Panc1 (cell line): ENCODE measurements at regions not wholly inside any gene's neighbourhood (a gene's known extent, or its start where the extent isn't known, plus 50 kb on each side); places are given as distances from the start of the nearest gene placed in this dataset.

Experiments
- ATAC-seq: fragments of 200-7000 bp; cut with Tn5 transposase; 2 replicates; pipeline ENCODE4 v1.9.1; 2020; ENCODE audit warnings: mild to moderate bottlenecking, moderate library complexity
- BruUV-seq: library from RNA; stranded (reverse); fragments of 400-500 nt; replicated peaks from 2 replicates; lab custom pipeline; 2021; lab: Mats Ljungman, UMichigan
- CTCF ChIA-PET: fragments of 300-600 bp; sonication (Branson Sonifier 250); formaldehyde crosslinking; loops from one replicate; lab custom pipeline; 2022; ENCODE audit warnings: antibody characterized with exemption; lab: Charles Lee
- POLR2A ChIA-PET: fragments of 300-600 bp; sonication (Branson Sonifier 250); formaldehyde crosslinking; loops from one replicate; lab custom pipeline; 2022; ENCODE audit warnings: antibody characterized with exemption; lab: Charles Lee
- DNase-seq: peaks from one replicate; pipeline ENCODE4 v3.0.0-alpha.2; 2010; ENCODE audit warnings: low read depth, low spot score
- H3K27ac ChIP-seq: 2 replicates; pipeline ENCODE4 v1.5.1; 2011; ENCODE audit warnings: mild to moderate bottlenecking, low read length, inconsistent platforms
- H3K27me3 ChIP-seq: fragments of 200-500 bp; sonication (Bioruptor generic); 2 replicates; pipeline ENCODE4 v1.6.0; 2014; ENCODE audit warnings: low read length, inconsistent platforms; ENCODE audit not compliant: control insufficient read depth, insufficient read depth
- H3K36me3 ChIP-seq: fragments of 200-500 bp; sonication (Bioruptor generic); 2 replicates; pipeline ENCODE4 v1.5.1; 2014; ENCODE audit warnings: inconsistent platforms, mild to moderate bottlenecking, low read length, moderate library complexity; ENCODE audit not compliant: control insufficient read depth, insufficient read depth
- H3K4me1 ChIP-seq: 2 replicates; pipeline ENCODE4 v1.5.1; 2011; ENCODE audit warnings: inconsistent platforms, mild to moderate bottlenecking, low read length, moderate library complexity; ENCODE audit not compliant: control insufficient read depth, insufficient read depth
- H3K4me3 ChIP-seq, 2 experiments: 2 replicates each; pipeline ENCODE4 v1.5.1; 2011 to 2012; ENCODE audit warnings: low read depth in 2 of 2, low read length in 2 of 2, mild to moderate bottlenecking in 2 of 2, inconsistent platforms in 1 of 2, moderate library complexity in 1 of 2
- H3K9me3 ChIP-seq: fragments of 200-500 bp; sonication (Bioruptor generic); 2 replicates; pipeline ENCODE4 v1.5.1; 2014; ENCODE audit warnings: low read depth, mild to moderate bottlenecking, inconsistent platforms, low read length, moderate library complexity; ENCODE audit not compliant: control insufficient read depth, insufficient read depth
- CTCF ChIP-seq: fragments of 450-650 bp; IDR thresholded peaks from 2 replicates; pipeline ENCODE4 v1.5.1; 2017; ENCODE audit warnings: mild to moderate bottlenecking
- POLR2AphosphoS5 ChIP-seq: IDR thresholded peaks from 2 replicates; pipeline ENCODE4 v1.6.1; 2012; ENCODE audit warnings: mild to moderate bottlenecking, low read depth, low read length, moderate library complexity
- REST ChIP-seq, 2 experiments: IDR thresholded peaks; 2 replicates each; pipeline ENCODE4 v1.6.1; 2011 to 2012; ENCODE audit warnings: low read depth in 2 of 2, control low read depth in 1 of 2, low read length in 1 of 2, mild to moderate bottlenecking in 1 of 2, moderate library complexity in 1 of 2; ENCODE audit not compliant: insufficient read depth in 1 of 2
- SIN3A ChIP-seq: IDR thresholded peaks from 2 replicates; pipeline ENCODE4 v1.6.1; 2012; ENCODE audit warnings: low read depth, mild to moderate bottlenecking, low read length, moderate library complexity, borderline replicate concordance; ENCODE audit not compliant: insufficient read depth
- TCF7L2 ChIP-seq: IDR thresholded peaks from 2 replicates; pipeline ENCODE4 v1.6.1; 2011; ENCODE audit warnings: mild to moderate bottlenecking, low read depth, low read length, inconsistent platforms
- in situ Hi-C: cut with HindIII; loops from 2 replicates; pipeline ENCODE4 v1.10.0; 2016; ENCODE audit warnings: low sequenced_read_pairs, low pct_unique_long_range_greater_than_20kb
- intact Hi-C: fragments of 100-400 bp; cut with micrococcal nuclease; formaldehyde crosslinking; loops from one replicate; pipeline ENCODE4 v1.10.0; 2022; ENCODE audit not compliant: unreplicated experiment

- ATAC-seq (no peak), DNase-seq (no peak)
- peaks cover 11% of the 10 kb centered on the region; the same call in 1 of the 2 replicates for H3K9me3 ChIP-seq
- intact Hi-C loops: no loop called here
- no peak overlapping the region for H3K4me3 ChIP-seq
- POLR2A ChIA-PET: no interaction called here
- no peaks in the 10 kb centered on the region for H3K36me3 ChIP-seq
- H3K27me3 ChIP-seq: peaks cover 5% of the 10 kb centered on the region; the same call in 1 of the 2 replicates
- H3K27ac ChIP-seq: no peak overlapping the region
- CTCF ChIA-PET: no interaction called here
- no peaks in the 10 kb centered on the region for H3K4me1 ChIP-seq
- TF ChIP-seq SIN3A (no peak), REST (IDR thresholded peaks at IDR 0.05; ENCODE audit: insufficient read depth in 1 of 2, low read depth in 2 of 2, low read length in 1 of 2) (no peak), CTCF (no peak)
- BruUV-seq: no TSS peak
- in situ Hi-C loops: no loop called here
These were observed 138.3 kb upstream of the LMO4 start for GRCh38 chr1:87190402-87190801.

DNA sequence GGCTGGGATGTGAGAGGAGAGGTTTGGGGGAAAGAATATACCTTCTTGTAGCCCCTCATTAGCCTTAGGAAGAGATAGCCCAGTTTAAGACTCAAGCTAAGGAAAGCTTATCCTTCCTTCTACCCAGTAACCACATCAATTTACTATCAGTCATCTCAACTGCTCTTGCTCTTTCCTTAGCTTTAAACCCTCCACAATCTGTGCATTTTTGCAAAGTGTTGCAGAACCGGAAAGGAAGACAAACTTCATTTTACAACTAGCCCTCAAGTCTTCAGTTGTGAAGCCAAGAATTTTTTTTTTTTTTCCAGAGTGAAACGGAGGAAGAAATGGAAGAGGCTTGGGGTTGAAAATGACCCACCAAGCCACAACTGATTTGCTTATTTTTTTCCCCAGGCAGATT is 137.0 kb upstream of the LMO4 start:
- Histone ChIP-seq H3K27me3 (0 out of 2 replicates have a peak, but pooled peaks cover 5% of the 10 kb centered on the region), H3K27ac (no peak overlapping the region), H3K4me3 (no peak overlapping the region), H3K9me3 (peaks cover 13% of the 10 kb centered on the region; the same call in 1 of the 2 replicates), H3K36me3 (no peaks in the 10 kb centered on the region), H3K4me1 (no peaks in the 10 kb centered on the region)
- CTCF ChIA-PET: no interaction called here
- ATAC-seq: no peak
- BruUV-seq: no TSS peak
- intact Hi-C loops (no loop called here), in situ Hi-C loops (no loop called here)
- TF ChIP-seq CTCF (no peak), REST (IDR thresholded peaks at IDR 0.05; ENCODE audit: insufficient read depth in 1 of 2, low read depth in 2 of 2, low read length in 1 of 2) (no peak), POLR2AphosphoS5 (no peak), TCF7L2 (no peak), SIN3A (no peak)
- POLR2A ChIA-PET: no interaction called here
- DNase-seq: no peak
